ENCODE measurements at regions not wholly inside any gene's neighbourhood (a gene's known extent, or its start where the extent isn't known, plus 50 kb on each side); places are given as distances from the start of the nearest gene placed in this dataset.
A peak's percentile ranks its signal among the peaks of the same experiment; 100 is the strongest.
"Not testable (repeated sequence)": the region's sequence is repeated elsewhere in the genome, so short reads cannot be mapped to it uniquely, and the experiment has no call there.

DNA sequence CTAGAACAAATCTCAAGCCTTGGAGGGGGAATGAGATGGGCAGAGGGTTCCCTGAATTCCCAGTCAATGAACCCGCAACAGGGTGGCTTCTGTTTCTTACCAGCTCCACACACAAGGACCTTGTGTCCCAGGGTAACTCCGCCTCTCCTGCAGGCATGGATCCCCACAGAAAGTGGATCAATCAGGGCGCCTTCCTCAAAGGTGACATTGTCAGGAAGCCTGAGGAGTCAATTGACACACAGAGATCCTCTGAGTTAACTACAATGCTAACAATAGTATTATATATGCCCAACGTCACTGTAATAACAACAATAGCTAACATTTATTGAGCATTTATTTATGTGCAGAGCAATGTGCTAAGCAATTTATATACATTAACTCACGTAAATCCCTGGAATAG lies 98.8 kb downstream of the TRIM69 start:
- H3K36me3 ChIP-seq (ENCODE audit: control insufficient read depth, insufficient read depth, low read length); DNase-seq (ENCODE audit: extremely low read depth in 1 of 4, low spot score in 3 of 4); BruUV-seq (replicated peaks); H2AFZ ChIP-seq (ENCODE audit: low read depth, low read length); H3K4me3 ChIP-seq; H3K27ac ChIP-seq (ENCODE audit: extremely low read depth, low read depth, low read length); POLR2A ChIA-PET; H4K20me1 ChIP-seq (replicated peaks; ENCODE audit: control insufficient read depth, insufficient read depth, low read length); H3K9me3 ChIP-seq (replicated peaks; ENCODE audit: control insufficient read depth, insufficient read depth, low read depth, low read length); ATAC-seq; FAIRE-seq; H3K79me2 ChIP-seq (ENCODE audit: control insufficient read depth, insufficient read depth, low read length); CTCF ChIA-PET (ENCODE audit: low intra/inter-chr PET ratio); H3K9me1 ChIP-seq (ENCODE audit: control insufficient read depth, insufficient read depth, low read length); H3K4me2 ChIP-seq (ENCODE audit: insufficient read depth, low read length); intact Hi-C loops (cut with micrococcal nuclease); H3K27me3 ChIP-seq (ENCODE audit: control insufficient read depth in 2 of 2, insufficient read depth in 2 of 2, low read length in 2 of 2); H3K9ac ChIP-seq (ENCODE audit: insufficient read depth in 1 of 2, low read depth in 2 of 2, low read length in 2 of 2): not testable (repeated sequence)
- in situ Hi-C loops (cut with MboI) = loop anchor here (5.0 kb wide), 1 partner anchor 227 kb away; no protein-coding TSS in a partner anchor
- 62% methylated on average over 3 of the region's 5 CpGs for WGBS (ENCODE audit: insufficient coverage, low coverage, missing lambda C conversion rate)
- peaks cover 7 to 13% of the 10 kb centered on the region in 2 experiments; a peak in 4 of 5 replicates for H3K4me1 ChIP-seq (replicated peaks in 1 of 2; ENCODE audit: control insufficient read depth in 2 of 2, insufficient read depth in 2 of 2, low read length in 2 of 2)

DNA sequence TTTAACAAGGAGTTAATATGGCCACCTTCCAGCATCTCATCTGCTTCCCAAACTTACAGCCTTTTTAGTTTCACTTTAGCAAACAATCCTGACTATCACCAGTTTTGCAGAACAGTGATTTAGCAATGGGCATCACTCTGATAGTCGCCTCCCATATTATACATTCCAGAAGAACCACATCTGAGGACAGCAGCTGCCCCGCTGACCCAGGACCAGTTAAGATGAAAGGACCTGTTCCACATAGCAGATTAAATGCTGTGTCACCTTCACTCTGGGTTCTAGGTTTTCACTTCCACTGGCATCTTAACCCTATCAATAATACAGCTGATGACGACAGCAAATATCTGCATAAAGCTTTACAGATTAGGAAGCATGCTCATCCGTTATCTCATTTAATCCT lies 99.8 kb downstream of the TRIM69 start:
- H3K9ac ChIP-seq (ENCODE audit: insufficient read depth in 1 of 2, low read depth in 2 of 2, low read length in 2 of 2) = no peak overlapping the region
- no peak for FAIRE-seq
- POLR2A ChIA-PET = no interaction called here

DNA sequence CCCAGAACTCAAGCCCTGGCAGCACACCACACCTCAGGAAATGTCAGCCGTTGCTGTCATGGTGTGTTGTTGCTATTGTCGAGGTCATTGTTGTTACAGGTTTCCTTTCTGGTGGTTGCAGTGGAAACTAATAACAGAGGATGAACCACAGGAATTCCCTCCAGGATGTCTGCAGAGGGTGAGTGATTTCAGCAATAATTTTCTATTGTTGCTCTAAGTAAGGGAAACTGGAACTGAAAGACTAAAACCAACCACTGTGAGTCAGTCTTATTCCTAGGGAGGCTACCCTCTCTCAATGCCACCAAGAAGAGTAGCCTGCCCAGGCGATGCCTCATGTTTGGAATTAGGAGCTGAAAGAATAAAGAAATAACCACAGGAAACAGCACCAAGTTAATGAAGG lies 102.6 kb downstream of the TRIM69 start:
- H3K4me1 ChIP-seq (replicated peaks in 1 of 2; ENCODE audit: control insufficient read depth in 2 of 2, insufficient read depth in 2 of 2, low read length in 2 of 2); H3K9ac ChIP-seq (ENCODE audit: insufficient read depth in 1 of 2, low read depth in 2 of 2, low read length in 2 of 2); H3K36me3 ChIP-seq (ENCODE audit: control insufficient read depth, insufficient read depth, low read length); H3K4me3 ChIP-seq; H3K79me2 ChIP-seq (ENCODE audit: control insufficient read depth, insufficient read depth, low read length); H2AFZ ChIP-seq (ENCODE audit: low read depth, low read length); DNase-seq (ENCODE audit: extremely low read depth in 1 of 4, low spot score in 3 of 4); H3K27me3 ChIP-seq (ENCODE audit: control insufficient read depth in 2 of 2, insufficient read depth in 2 of 2, low read length in 2 of 2); H3K9me3 ChIP-seq (replicated peaks; ENCODE audit: control insufficient read depth, insufficient read depth, low read depth, low read length); intact Hi-C loops (cut with micrococcal nuclease); H3K27ac ChIP-seq (ENCODE audit: extremely low read depth, low read depth, low read length); FAIRE-seq; H3K9me1 ChIP-seq (ENCODE audit: control insufficient read depth, insufficient read depth, low read length); ATAC-seq; H3K4me2 ChIP-seq (ENCODE audit: insufficient read depth, low read length); H4K20me1 ChIP-seq (replicated peaks; ENCODE audit: control insufficient read depth, insufficient read depth, low read length); BruUV-seq (replicated peaks); POLR2A ChIA-PET: not testable (repeated sequence)
- CTCF ChIA-PET (ENCODE audit: low intra/inter-chr PET ratio) = interaction anchor here (0.6 kb wide), 1 partner anchor 14 kb away, joined by 3 read pairs; no protein-coding TSS in a partner anchor
- in situ Hi-C loops (cut with MboI) = loop anchor here (5.0 kb wide), 1 partner anchor 223 kb away; no protein-coding TSS in a partner anchor
- 30% methylated on average over 3 of the region's 3 CpGs for WGBS (ENCODE audit: insufficient coverage, low coverage, missing lambda C conversion rate)

More for the DNA sequence above, 99.8 kb downstream of the TRIM69 start:
- TF ChIP-seq MAFG (tag; conservative IDR thresholded peaks at IDR 0.05) (peak; percentile 48; the same call in 1 of the 2 replicates), ERF (CRISPR knock-in tag; IDR thresholded peaks at IDR 0.05) (no peak), ZNF316 (IDR thresholded peaks at IDR 0.05) (peak; percentile 21; the same call in 1 of the 2 replicates), KDM1A (IDR thresholded peaks at IDR 0.05) (peak; percentile 36 to 40; a peak in 2 of 4 replicates), LEF1 (IDR thresholded peaks at IDR 0.05) (0 out of 2 replicates have a peak, but pooled peaks have one; percentile 36), NFE2 (IDR thresholded peaks at IDR 0.05; ENCODE audit: low read depth) (peak; percentile 22; the same call in 1 of the 2 replicates)
- no peak overlapping the region for H3K4me2 ChIP-seq (ENCODE audit: insufficient read depth, low read length)
- H3K27ac ChIP-seq (ENCODE audit: extremely low read depth, low read depth, low read length) = no peak overlapping the region
- no peaks in the 10 kb centered on the region for H3K79me2 ChIP-seq (ENCODE audit: control insufficient read depth, insufficient read depth, low read length)
- no peaks in the 10 kb centered on the region for H3K9me1 ChIP-seq (ENCODE audit: control insufficient read depth, insufficient read depth, low read length)
- H3K4me3 ChIP-seq = no peak overlapping the region
- H3K36me3 ChIP-seq (ENCODE audit: control insufficient read depth, insufficient read depth, low read length) = no peaks in the 10 kb centered on the region
- no peaks in the 10 kb centered on the region for H3K27me3 ChIP-seq (ENCODE audit: control insufficient read depth in 2 of 2, insufficient read depth in 2 of 2, low read length in 2 of 2)
- no TSS peak for BruUV-seq (replicated peaks)
- peaks cover 0 to 8% of the 10 kb centered on the region in 2 experiments; a peak in 3 of 5 replicates for H3K4me1 ChIP-seq (replicated peaks in 1 of 2; ENCODE audit: control insufficient read depth in 2 of 2, insufficient read depth in 2 of 2, low read length in 2 of 2)
- no peaks in the 10 kb centered on the region for H3K9me3 ChIP-seq (replicated peaks; ENCODE audit: control insufficient read depth, insufficient read depth, low read depth, low read length)
- in situ Hi-C loops (cut with MboI) = loop anchor here (5.0 kb wide), 1 partner anchor 226 kb away; no protein-coding TSS in a partner anchor
- intact Hi-C loops (cut with micrococcal nuclease) = no loop called here
- H2AFZ ChIP-seq (ENCODE audit: low read depth, low read length) = no peak overlapping the region
- CTCF ChIA-PET (ENCODE audit: low intra/inter-chr PET ratio) = no interaction called here
- WGBS (ENCODE audit: insufficient coverage, low coverage, missing lambda C conversion rate) = 40% methylated on average over 4 of the region's 4 CpGs
- no peaks in the 10 kb centered on the region for H4K20me1 ChIP-seq (replicated peaks; ENCODE audit: control insufficient read depth, insufficient read depth, low read length)
- DNase-seq (ENCODE audit: extremely low read depth in 1 of 4, low spot score in 3 of 4) (no peak), ATAC-seq (no peak)

Measured in K562 (cell line).